B cell (primary cell): ENCODE measurements at regions not wholly inside any gene's neighbourhood (a gene's known extent, or its start where the extent isn't known, plus 50 kb on each side); places are given as distances from the start of the nearest gene placed in this dataset.

Experiments used
- ATAC-seq: fragments of 200-7000 bp; cut with Tn5 transposase; one replicate; pipeline ENCODE4 v1.10.0; 2021; ENCODE audit warnings: low read depth, mild to moderate bottlenecking, moderate number of reproducible peaks, moderate library complexity
- CTCF ChIA-PET: fragments of 350-600 bp; sonication (Branson Sonifier 250); formaldehyde crosslinking; loops from one replicate; lab custom pipeline; 2021; ENCODE audit warnings: antibody characterized with exemption, inconsistent platforms; lab: Charles Lee
- POLR2A ChIA-PET: fragments of 350-600 bp; sonication (Branson Sonifier 250); formaldehyde crosslinking; loops from one replicate; lab custom pipeline; 2021; ENCODE audit warnings: antibody characterized with exemption; lab: Charles Lee
- DNase-seq: peaks from one replicate; pipeline ENCODE4 v3.0.0; 2013
- H2AFZ ChIP-seq: 2 replicates; pipeline ENCODE4 v1.6.1; 2012; ENCODE audit warnings: mild to moderate bottlenecking, low read depth, low read length; ENCODE audit not compliant: insufficient read depth, poor library complexity, severe bottlenecking
- H3K27ac ChIP-seq, 2 donors: 1 replicate in 1 of 2; 2 replicates in 1 of 2; pipeline ENCODE4 v1.5.1; 2012 to 2013; ENCODE audit warnings: low read length in 2 of 2, mild to moderate bottlenecking in 2 of 2, moderate library complexity in 1 of 2
- H3K27me3 ChIP-seq, 4 experiments: fragments of 200-600 bp in 1 of 4; sonication (generic) in 1 of 4; replicated peaks in 1 of 4; 1 replicate in 2 of 4; 2 replicates in 2 of 4; pipeline versions ENCODE4 v1.6.1 to v1.7.0; 2013 to 2016; ENCODE audit warnings: low read length in 3 of 4, mild to moderate bottlenecking in 2 of 4, mixed read lengths in 1 of 4, moderate library complexity in 1 of 4; ENCODE audit not compliant: insufficient read depth in 4 of 4, control insufficient read depth in 3 of 4; ENCODE audit errors: control extremely low read depth in 1 of 4
- H3K36me3 ChIP-seq, 2 experiments: replicated peaks in 1 of 2; 1 replicate in 1 of 2; 2 replicates in 1 of 2; pipeline versions ENCODE4 v1.6.1 to v1.7.1; 2013; ENCODE audit warnings: low read length in 1 of 2; ENCODE audit not compliant: insufficient read depth in 2 of 2, control insufficient read depth in 1 of 2; ENCODE audit errors: control extremely low read depth in 1 of 2, extremely low read depth in 1 of 2
- H3K4me1 ChIP-seq, 2 donors: fragments of 200-600 bp in 1 of 2; sonication (generic) in 1 of 2; 1 replicate in 1 of 2; 2 replicates in 1 of 2; pipeline versions ENCODE4 v1.5.1 to v1.6.1; 2013 to 2017; ENCODE audit warnings: low read length in 2 of 2; ENCODE audit not compliant: control insufficient read depth in 2 of 2, insufficient read depth in 2 of 2
- H3K4me2 ChIP-seq: replicated peaks from 2 replicates; pipeline ENCODE3; 2012; ENCODE audit warnings: mild to moderate bottlenecking, low read depth, low read length; ENCODE audit not compliant: poor library complexity, severe bottlenecking
- H3K4me3 ChIP-seq, 5 experiments: fragments of 200-600 bp in 1 of 5; sonication (generic) in 1 of 5; 1 replicate in 3 of 5; 2 replicates in 2 of 5; pipeline versions ENCODE4 v1.5.1 to v1.7.0; 2011 to 2016; ENCODE audit warnings: low read length in 4 of 5, mild to moderate bottlenecking in 4 of 5, low read depth in 2 of 5, control low read depth in 1 of 5, moderate library complexity in 1 of 5; ENCODE audit not compliant: insufficient read depth in 1 of 5; ENCODE audit errors: control extremely low read depth in 1 of 5, extremely low read depth in 1 of 5
- H3K79me2 ChIP-seq: fragments of 200-600 bp; sonication (generic); one replicate; pipeline ENCODE4 v1.6.0; 2016; ENCODE audit warnings: low read length; ENCODE audit not compliant: control insufficient read depth, insufficient read depth
- H3K9ac ChIP-seq: fragments of 200-600 bp; sonication (generic); 2 replicates; pipeline ENCODE4 v1.6.1; 2017; ENCODE audit warnings: mild to moderate bottlenecking, low read length, moderate library complexity
- H3K9me3 ChIP-seq, 3 donors: one replicate each; pipeline versions ENCODE4 v1.6.1 to v1.7.1; 2013; ENCODE audit warnings: low read length in 2 of 3; ENCODE audit not compliant: control insufficient read depth in 2 of 3, insufficient read depth in 1 of 3; ENCODE audit errors: control extremely low read depth in 1 of 3
- H4K20me1 ChIP-seq: 2 replicates; pipeline ENCODE4 v1.6.0; 2012; ENCODE audit warnings: mild to moderate bottlenecking, low read length; ENCODE audit not compliant: insufficient read depth, control insufficient read depth, poor library complexity, severe bottlenecking
- H3K27ac Mint-ChIP-seq: one replicate; pipeline ENCODE4 v1.8.0; 2021; ENCODE audit warnings: mixed read lengths
- H3K27me3 Mint-ChIP-seq: one replicate; pipeline ENCODE4 v1.8.0; 2021; ENCODE audit warnings: mixed read lengths
- H3K4me1 Mint-ChIP-seq: one replicate; pipeline ENCODE4 v1.8.0; 2021; ENCODE audit warnings: mixed read lengths
- H3K4me3 Mint-ChIP-seq: one replicate; pipeline ENCODE4 v1.8.0; 2021; ENCODE audit warnings: mixed read lengths
- H3K9me3 Mint-ChIP-seq: one replicate; pipeline ENCODE4 v1.8.0; 2022; ENCODE audit warnings: mixed read lengths; ENCODE audit not compliant: insufficient read depth
- CTCF ChIP-seq: fragments of 200-600 bp; IDR thresholded peaks from one replicate; pipeline ENCODE4 v1.8.0; 2022; ENCODE audit warnings: antibody characterized with exemption, mild to moderate bottlenecking
- EZH2 ChIP-seq: IDR thresholded peaks from 2 replicates; pipeline ENCODE4 v1.6.1; 2012; ENCODE audit warnings: borderline replicate concordance, low read depth, mild to moderate bottlenecking, moderate library complexity, low read length; ENCODE audit not compliant: insufficient read depth, poor library complexity, severe bottlenecking
- whole genome bisulfite sequencing: methylation state at CpG from one replicate; pipeline ENCODE4 v1.1.5; 2013; ENCODE audit warnings: missing lambda C conversion rate; ENCODE audit not compliant: insufficient coverage; 5-methylcytosine and 5-hydroxymethylcytosine counted together
- intact Hi-C: fragments of 100-400 bp; cut with micrococcal nuclease; formaldehyde crosslinking; loops from one replicate; pipeline ENCODE4 v1.10.0; 2022

DNA sequence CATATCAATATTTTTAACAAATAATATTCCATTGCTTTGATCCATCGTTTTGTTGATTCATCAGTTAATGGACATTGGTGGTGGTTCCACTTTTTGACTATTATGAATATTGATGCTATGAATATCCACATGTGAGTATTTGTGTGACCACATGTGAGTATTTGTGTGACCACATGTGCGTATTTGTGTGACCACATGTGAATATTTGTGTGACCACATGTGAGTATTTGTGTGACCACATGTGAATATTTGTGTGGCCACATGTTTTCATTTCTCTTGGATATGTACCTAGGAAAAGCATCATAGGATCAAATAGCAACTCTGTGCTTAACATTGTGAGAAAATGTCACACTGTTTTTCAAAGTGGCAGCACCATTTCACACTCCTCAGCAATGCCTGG, 433.6 kb upstream of the FRG1 start:
- POLR2A ChIA-PET = no interaction called here
- no peak for DNase-seq
- CTCF ChIA-PET = no interaction called here
- 88% methylated on average over 1 of the region's 2 CpGs for WGBS
- peaks cover 0 to 4% (median 0%) of the 10 kb centered on the region in 3 donors for H3K9me3 ChIP-seq
- H4K20me1 ChIP-seq = no peaks in the 10 kb centered on the region
- intact Hi-C loops = no loop called here
- no peak overlapping the region for H3K27ac ChIP-seq
- ATAC-seq = no peak
- Mint-ChIP-seq H3K4me3 (no peak overlapping the region), H3K9me3 (peaks cover 5% of the 10 kb centered on the region), H3K4me1 (no peaks in the 10 kb centered on the region), H3K27me3 (no peaks in the 10 kb centered on the region), H3K27ac (no peak overlapping the region)
- H3K4me1 ChIP-seq = no peaks in the 10 kb centered on the region
- H3K27me3 ChIP-seq = no peaks in the 10 kb centered on the region
- no peak overlapping the region for H2AFZ ChIP-seq
- no peak for TF ChIP-seq EZH2
- H3K79me2 ChIP-seq = no peaks in the 10 kb centered on the region
- H3K36me3 ChIP-seq = no peaks in the 10 kb centered on the region
- H3K4me2 ChIP-seq = no peak overlapping the region
- H3K9ac ChIP-seq = no peak overlapping the region
- H3K4me3 ChIP-seq = no peak overlapping the region

- no peak for TF ChIP-seq CTCF
- no peak for TF ChIP-seq EZH2
- Histone ChIP-seq H3K27me3 (no peaks in the 10 kb centered on the region), H3K9ac (no peak overlapping the region), H2AFZ (no peak overlapping the region), H3K27ac (no peak overlapping the region), H3K79me2 (no peaks in the 10 kb centered on the region), H3K4me2 (no peak overlapping the region), H3K4me3 (no peak overlapping the region), H3K36me3 (no peaks in the 10 kb centered on the region), H4K20me1 (no peaks in the 10 kb centered on the region), H3K9me3 (peaks cover 0 to 4% (median 0%) of the 10 kb centered on the region in 3 donors), H3K4me1 (no peaks in the 10 kb centered on the region)
- intact Hi-C loops = no loop called here
- Mint-ChIP-seq H3K4me3 (no peak overlapping the region), H3K27me3 (no peaks in the 10 kb centered on the region), H3K4me1 (no peaks in the 10 kb centered on the region), H3K9me3 (no peaks in the 10 kb centered on the region), H3K27ac (no peak overlapping the region)
- no CpG with 5 or more reads among the region's 1 CpG for WGBS
- ChIA-PET CTCF (no interaction called here), POLR2A (no interaction called here)
- ATAC-seq (no peak), DNase-seq (no peak)
Measured at GRCh38 chr4:189510601-189511000, 430.1 kb upstream of the FRG1 start.
